NCI-H82 (cell line): ENCODE measurements at regions not wholly inside any gene's neighbourhood (a gene's known extent, or its start where the extent isn't known, plus 50 kb on each side); places are given as distances from the start of the nearest gene placed in this dataset.
"Not testable (repeated sequence)": the region's sequence is repeated elsewhere in the genome, so short reads cannot be mapped to it uniquely, and the experiment has no call there.

Experiments
- DNase-seq: peaks from one replicate; lab custom pipeline; 2025; lab: John Stamatoyannopoulos, UW

DNA sequence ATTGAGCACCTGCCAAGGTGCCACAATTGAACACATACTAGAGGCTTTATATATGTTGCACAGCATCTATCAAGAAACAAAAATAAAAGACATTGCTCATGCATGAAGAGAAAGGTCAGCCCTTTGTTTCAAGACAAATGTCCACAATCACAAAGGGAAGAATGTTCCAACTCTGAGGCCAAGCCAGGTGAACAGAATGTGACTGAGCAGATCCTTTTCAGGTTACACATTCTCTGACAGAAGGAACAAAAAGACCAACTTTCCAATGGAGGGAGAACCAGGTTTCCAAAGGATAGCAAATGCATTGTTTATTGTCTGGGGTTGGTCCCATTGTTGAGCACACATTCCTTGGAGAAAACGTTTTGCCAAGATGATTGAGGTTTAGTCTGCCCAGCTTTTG is 50.2 kb upstream of the FAM174B start:
- no peak for DNase-seq

GRCh38 chr15:92706201-92706600 is 50.6 kb upstream of the FAM174B start:
- no peak for DNase-seq

- DNase-seq = no peak
Measured at GRCh38 chr15:92707880-92708551, 52.4 kb upstream of the FAM174B start.

- DNase-seq = no peak
Measured at GRCh38 chr15:92708635-92709034, 53.1 kb upstream of the FAM174B start.

GRCh38 chr15:92709110-92709790 is 53.7 kb upstream of the FAM174B start:
- DNase-seq = no peak

- DNase-seq = no peak
Measured at GRCh38 chr15:92711457-92711831, 55.9 kb upstream of the FAM174B start.

DNA sequence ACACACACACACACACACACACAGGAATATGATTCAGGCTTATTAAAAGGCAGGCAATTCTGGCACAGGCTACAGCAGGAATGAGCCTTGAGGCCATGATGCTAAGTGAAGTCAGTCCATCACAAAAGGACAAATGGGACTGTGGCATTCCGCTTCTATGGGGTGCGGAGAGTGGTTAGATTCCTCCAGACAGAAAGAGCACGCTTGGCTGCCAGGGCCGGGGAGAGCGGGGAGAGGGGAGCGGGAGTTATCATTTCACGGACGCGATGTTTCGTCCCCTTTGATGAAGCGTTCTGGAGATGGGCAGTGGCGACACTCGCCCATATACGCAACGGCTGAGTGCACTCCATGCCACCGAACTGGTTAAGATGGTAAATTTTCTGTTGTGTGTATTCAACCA is 58.5 kb upstream of the FAM174B start:
- DNase-seq = peak; percentile 40

GRCh38 chr15:92714477-92715401 is 59.2 kb upstream of the FAM174B start:
- peak; percentile 88 for DNase-seq

DNA sequence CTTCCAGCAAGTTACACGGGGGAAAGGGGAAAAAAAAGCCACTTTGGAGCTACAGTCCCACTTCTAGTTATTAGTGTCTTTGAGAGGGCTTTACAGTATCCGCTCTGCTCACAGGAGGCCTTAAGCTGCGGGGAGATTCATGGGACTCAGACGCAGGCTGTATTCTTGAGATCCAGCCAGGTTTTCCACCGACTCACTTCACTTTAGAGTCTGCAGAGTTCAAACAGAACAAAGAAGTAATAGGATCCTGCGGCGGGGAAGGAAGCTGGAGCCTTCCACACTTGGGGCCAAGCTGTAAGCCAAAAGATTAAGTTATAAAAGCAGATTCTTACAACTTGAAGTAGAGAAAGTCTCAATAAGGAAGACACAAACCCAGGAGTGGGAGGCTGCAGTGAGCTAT is 60.2 kb upstream of the FAM174B start:
- no peak for DNase-seq

- DNase-seq = no peak
Measured at GRCh38 chr15:92719021-92719420, 63.4 kb upstream of the FAM174B start.

DNA sequence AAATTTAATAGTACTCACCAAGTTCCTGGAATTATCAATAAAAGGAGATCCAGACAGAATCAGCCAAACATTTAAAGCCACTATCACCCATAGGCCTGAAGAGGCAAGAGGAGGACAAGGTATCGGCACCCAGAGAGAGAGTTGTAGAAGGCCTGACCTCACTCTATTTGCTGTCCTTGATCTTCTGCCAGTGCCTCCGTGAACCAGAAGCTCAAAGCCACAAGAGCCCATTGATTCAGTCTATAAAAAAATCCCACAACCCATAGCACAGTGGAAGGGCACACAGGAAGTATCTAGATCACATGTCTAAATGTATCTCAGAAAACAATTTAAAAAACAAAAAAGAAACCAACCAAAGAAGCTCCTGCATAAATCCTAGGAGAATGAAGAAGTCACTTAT is 68.6 kb upstream of the FAM174B start:
- DNase-seq = no peak

GRCh38 chr15:92725171-92725570 is 69.6 kb upstream of the FAM174B start:
- DNase-seq = no peak

- no peak for DNase-seq
Measured at GRCh38 chr15:92728266-92728665, 72.7 kb upstream of the FAM174B start.

- no peak for DNase-seq
Measured at GRCh38 chr15:92733090-92733933, 77.7 kb upstream of the FAM174B start.

GRCh38 chr15:92733934-92734521 is 78.5 kb upstream of the FAM174B start:
- peak; percentile 55 for DNase-seq

- DNase-seq = not testable (repeated sequence)
Measured at GRCh38 chr15:92739246-92739645, 83.7 kb upstream of the FAM174B start.

GRCh38 chr15:92745845-92746271 is 90.3 kb upstream of the FAM174B start:
- DNase-seq = no peak

DNA sequence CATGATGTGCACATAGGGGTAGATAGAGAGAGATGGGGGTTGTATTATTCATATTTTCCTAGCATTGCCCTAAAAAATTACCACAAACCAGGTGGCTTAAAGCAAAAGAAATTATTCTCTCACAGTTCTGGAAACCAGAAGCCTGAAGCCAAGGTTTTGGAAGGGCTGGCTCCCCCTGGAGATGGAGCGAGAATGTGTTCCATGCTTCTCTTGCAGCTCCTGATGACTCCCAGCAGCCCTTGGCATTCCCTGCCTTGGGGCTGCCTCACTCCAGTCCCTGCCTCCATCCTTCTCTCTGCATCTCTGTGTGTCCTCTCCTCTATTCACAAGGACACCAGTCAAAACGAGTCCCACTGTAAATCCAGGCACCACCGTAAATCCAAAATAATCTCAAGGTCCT is 91.5 kb upstream of the FAM174B start:
- no peak for DNase-seq

DNA sequence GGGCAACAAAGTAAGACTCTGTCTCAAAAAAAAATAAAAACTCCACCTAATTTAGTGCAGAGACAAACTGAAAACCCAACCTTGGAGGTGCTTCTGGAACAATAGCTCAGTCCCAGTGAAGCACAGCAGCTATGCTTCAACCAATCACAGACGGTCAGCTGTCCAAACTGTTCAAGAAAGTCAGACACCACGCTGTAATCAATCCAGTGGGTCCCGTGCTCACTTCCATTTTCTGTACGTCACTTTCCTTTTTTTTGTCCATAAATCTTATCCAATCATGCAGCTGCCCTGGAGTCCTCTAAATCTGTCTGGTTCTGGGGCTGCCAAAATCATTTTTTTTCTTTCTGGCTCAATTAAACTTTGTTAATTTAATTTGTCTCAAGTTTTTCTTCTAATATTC is 93.6 kb upstream of the FAM174B start:
- no peak for DNase-seq

- DNase-seq = peak; percentile 64
Measured at GRCh38 chr15:92749946-92750345, 94.4 kb upstream of the FAM174B start.

DNA sequence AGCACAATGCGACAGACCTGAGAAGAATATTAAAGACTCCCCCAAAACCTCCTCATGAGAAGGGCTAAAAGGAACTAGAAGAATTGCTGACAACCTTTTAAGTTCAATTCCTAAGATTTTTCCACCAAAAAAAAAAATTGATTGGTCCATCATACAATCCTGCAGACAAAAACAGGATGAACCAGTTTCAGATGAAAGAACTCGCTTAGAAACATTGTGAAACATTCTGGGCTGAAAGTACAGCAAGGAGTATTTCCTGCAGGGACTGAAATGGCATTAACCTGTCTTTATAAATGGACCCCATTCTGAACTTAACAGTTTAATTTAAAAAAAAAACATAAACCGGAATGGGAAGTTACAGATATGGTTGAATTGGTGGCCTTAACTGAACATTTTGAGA is 96.0 kb upstream of the FAM174B start:
- no peak for DNase-seq
